HUES48 (cell line): ENCODE measurements at regions not wholly inside any gene's neighbourhood (a gene's known extent, or its start where the extent isn't known, plus 50 kb on each side); places are given as distances from the start of the nearest gene placed in this dataset.

Experiments
- H3K27ac ChIP-seq: one replicate; pipeline ENCODE4 v1.7.0; 2013; ENCODE audit warnings: low read depth, low read length, inconsistent platforms
- H3K27me3 ChIP-seq: 2 replicates; pipeline ENCODE4 v1.6.1; 2013; ENCODE audit warnings: mild to moderate bottlenecking, low read length; ENCODE audit not compliant: control insufficient read depth, insufficient read depth
- H3K36me3 ChIP-seq: 2 replicates; pipeline ENCODE4 v1.6.1; 2013; ENCODE audit warnings: low read length; ENCODE audit not compliant: control insufficient read depth, insufficient read depth
- H3K4me1 ChIP-seq: 2 replicates; pipeline ENCODE4 v1.6.1; 2013; ENCODE audit warnings: mild to moderate bottlenecking, low read length; ENCODE audit not compliant: control insufficient read depth, insufficient read depth
- H3K4me3 ChIP-seq: 2 replicates; pipeline ENCODE4 v1.5.1; 2013; ENCODE audit warnings: mild to moderate bottlenecking, low read depth, low read length
- H3K9ac ChIP-seq: 2 replicates; pipeline ENCODE4 v1.6.1; 2013; ENCODE audit warnings: mild to moderate bottlenecking, low read depth, low read length, moderate library complexity
- H3K9me3 ChIP-seq: 2 replicates; pipeline ENCODE4 v1.6.1; 2013; ENCODE audit warnings: low read length; ENCODE audit not compliant: control insufficient read depth, insufficient read depth

- Histone ChIP-seq H3K36me3 (no peaks in the 10 kb centered on the region), H3K9ac (no peak overlapping the region), H3K27ac (no peak overlapping the region), H3K4me3 (no peak overlapping the region), H3K27me3 (no peaks in the 10 kb centered on the region), H3K4me1 (no peaks in the 10 kb centered on the region), H3K9me3 (no peaks in the 10 kb centered on the region; the same call in 1 of the 2 replicates)
Measured at GRCh38 chr4:134024251-134024650, 177.3 kb downstream of the PABPC4L start.

- no peak overlapping the region for H3K27ac ChIP-seq
- no peaks in the 10 kb centered on the region for H3K4me1 ChIP-seq
- H3K9me3 ChIP-seq: peaks cover 3% of the 10 kb centered on the region; the same call in 1 of the 2 replicates
Measured at GRCh38 chr4:134019657-134020056, 181.9 kb downstream of the PABPC4L start.

GRCh38 chr4:134018846-134019245, 182.7 kb downstream of the PABPC4L start:
- no peak overlapping the region for H3K4me3 ChIP-seq
- H3K9me3 ChIP-seq: peaks cover 3% of the 10 kb centered on the region; the same call in 1 of the 2 replicates
- no peaks in the 10 kb centered on the region for H3K27me3 ChIP-seq
- H3K27ac ChIP-seq: no peak overlapping the region
- no peak overlapping the region for H3K9ac ChIP-seq
- no peaks in the 10 kb centered on the region for H3K4me1 ChIP-seq
- no peaks in the 10 kb centered on the region for H3K36me3 ChIP-seq

More at GRCh38 chr4:134019657-134020056, 181.9 kb downstream of the PABPC4L start:
- H3K27me3 ChIP-seq: no peaks in the 10 kb centered on the region
- no peak overlapping the region for H3K9ac ChIP-seq
- no peaks in the 10 kb centered on the region for H3K36me3 ChIP-seq
- no peak overlapping the region for H3K4me3 ChIP-seq

GRCh38 chr4:134001057-134001456, 200.5 kb downstream of the PABPC4L start:
- H3K27me3 ChIP-seq: no peaks in the 10 kb centered on the region
- no peak overlapping the region for H3K4me3 ChIP-seq
- no peak overlapping the region for H3K9ac ChIP-seq
- H3K27ac ChIP-seq: no peak overlapping the region
- no peaks in the 10 kb centered on the region for H3K9me3 ChIP-seq
- no peaks in the 10 kb centered on the region for H3K36me3 ChIP-seq
- H3K4me1 ChIP-seq: no peaks in the 10 kb centered on the region

GRCh38 chr4:133997436-133997835, 204.2 kb downstream of the PABPC4L start:
- no peaks in the 10 kb centered on the region for H3K36me3 ChIP-seq
- H3K4me3 ChIP-seq: no peak overlapping the region; the same call in 1 of the 2 replicates
- H3K9ac ChIP-seq: no peak overlapping the region
- no peaks in the 10 kb centered on the region for H3K4me1 ChIP-seq
- H3K27ac ChIP-seq: no peak overlapping the region
- no peaks in the 10 kb centered on the region for H3K9me3 ChIP-seq
- H3K27me3 ChIP-seq: no peaks in the 10 kb centered on the region

GRCh38 chr4:133996431-133997121, 205.0 kb downstream of the PABPC4L start:
- Histone ChIP-seq H3K27me3 (no peaks in the 10 kb centered on the region), H3K27ac (peak overlapping the region; percentile 29), H3K36me3 (no peaks in the 10 kb centered on the region), H3K4me1 (no peaks in the 10 kb centered on the region), H3K9ac (no peak overlapping the region), H3K9me3 (peaks cover 6% of the 10 kb centered on the region; the same call in 1 of the 2 replicates), H3K4me3 (no peak overlapping the region)

GRCh38 chr4:133995243-133995960, 206.2 kb downstream of the PABPC4L start:
- Histone ChIP-seq H3K27me3 (no peaks in the 10 kb centered on the region), H3K9me3 (peaks cover 15% of the 10 kb centered on the region), H3K27ac (no peak overlapping the region)

GRCh38 chr4:133982533-133983224, 218.9 kb downstream of the PABPC4L start:
- Histone ChIP-seq H3K4me1 (no peaks in the 10 kb centered on the region), H3K9ac (no peak overlapping the region), H3K9me3 (no peaks in the 10 kb centered on the region), H3K4me3 (no peak overlapping the region), H3K36me3 (no peaks in the 10 kb centered on the region), H3K27ac (no peak overlapping the region), H3K27me3 (no peaks in the 10 kb centered on the region)

More at GRCh38 chr4:133995243-133995960, 206.2 kb downstream of the PABPC4L start:
- Histone ChIP-seq H3K4me1 (no peaks in the 10 kb centered on the region), H3K36me3 (no peaks in the 10 kb centered on the region), H3K9ac (no peak overlapping the region), H3K4me3 (no peak overlapping the region)

GRCh38 chr4:133981327-133981726, 220.3 kb downstream of the PABPC4L start:
- Histone ChIP-seq H3K4me3 (no peak overlapping the region), H3K4me1 (no peaks in the 10 kb centered on the region), H3K9ac (no peak overlapping the region), H3K9me3 (no peaks in the 10 kb centered on the region), H3K36me3 (no peaks in the 10 kb centered on the region), H3K27ac (no peak overlapping the region), H3K27me3 (no peaks in the 10 kb centered on the region)

- Histone ChIP-seq H3K9me3 (no peaks in the 10 kb centered on the region), H3K4me3 (no peak overlapping the region), H3K27me3 (no peaks in the 10 kb centered on the region), H3K4me1 (peaks cover 4% of the 10 kb centered on the region; the same call in 1 of the 2 replicates), H3K9ac (no peak overlapping the region), H3K36me3 (no peaks in the 10 kb centered on the region), H3K27ac (no peak overlapping the region)
Measured at GRCh38 chr4:133972586-133972985, 229.0 kb downstream of the PABPC4L start.
